ENCODE measurements at regions not wholly inside any gene's neighbourhood (a gene's known extent, or its start where the extent isn't known, plus 50 kb on each side); places are given as distances from the start of the nearest gene placed in this dataset.

DNA sequence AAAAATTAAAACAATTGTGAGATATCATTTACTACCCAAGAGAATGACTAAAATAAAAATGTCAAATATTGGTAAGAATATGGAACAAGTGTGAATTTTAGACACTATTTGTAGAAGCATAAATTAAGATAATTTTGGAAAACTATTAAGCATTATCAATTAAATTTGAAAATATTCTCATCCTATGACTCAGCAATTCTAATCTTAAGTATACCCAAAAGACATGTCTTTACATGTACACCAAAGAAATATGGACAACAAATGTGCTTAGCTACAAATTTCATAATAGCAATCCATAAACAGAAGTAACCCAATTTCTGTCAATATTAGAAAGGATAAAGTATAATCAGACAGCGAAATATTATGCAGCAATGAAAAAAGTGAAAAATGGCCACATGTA, 1032.2 kb upstream of the SEMA6D start:
- no peaks in the 10 kb centered on the region for H3K27me3 ChIP-seq (ENCODE audit: insufficient read depth, low read length)
- no peaks in the 10 kb centered on the region for H3K9me3 Mint-ChIP-seq (ENCODE audit: unreplicated experiment)
- FAIRE-seq = no peak
- no peaks in the 10 kb centered on the region for H3K4me1 ChIP-seq (ENCODE audit: insufficient read depth, low read length)
- no peaks in the 10 kb centered on the region for H3K36me3 Mint-ChIP-seq (ENCODE audit: low read depth, unreplicated experiment)
- H3K36me3 ChIP-seq (ENCODE audit: insufficient read depth, low read length) = no peaks in the 10 kb centered on the region
- no peak overlapping the region for H3K4me3 ChIP-seq (ENCODE audit: insufficient read depth, low read depth, low read length)
- no peaks in the 10 kb centered on the region for H4K20me1 ChIP-seq (ENCODE audit: insufficient read depth, low read length)
- H3K27me3 Mint-ChIP-seq (ENCODE audit: low read depth, unreplicated experiment) = no peaks in the 10 kb centered on the region
- H2AFZ ChIP-seq (ENCODE audit: low read depth, low read length) = no peak overlapping the region
- H3K27ac ChIP-seq (ENCODE audit: low read depth, low read length) = no peak overlapping the region
- DNase-seq (ENCODE audit: low read depth) = no peak
- no peaks in the 10 kb centered on the region for H3K9me3 ChIP-seq (ENCODE audit: insufficient read depth, low read depth, low read length)
- TF ChIP-seq EZH2 (IDR thresholded peaks at IDR 0.05; ENCODE audit: insufficient read depth, low read length) = no peak
- TF ChIP-seq CTCF (IDR thresholded peaks at IDR 0.05; ENCODE audit: insufficient read depth, low read depth, low read length) = no peak
- H3K4me2 ChIP-seq (ENCODE audit: low read length) = no peak overlapping the region
- H3K9ac ChIP-seq (ENCODE audit: low read length) = no peak overlapping the region
- no peak overlapping the region for H3K27ac Mint-ChIP-seq (ENCODE audit: unreplicated experiment)
- no peaks in the 10 kb centered on the region for H3K79me2 ChIP-seq (ENCODE audit: insufficient read depth, low read length)
- no peak overlapping the region for H3K4me3 Mint-ChIP-seq (ENCODE audit: unreplicated experiment)
- H3K4me1 Mint-ChIP-seq (ENCODE audit: low read depth, unreplicated experiment) = no peaks in the 10 kb centered on the region

DNA sequence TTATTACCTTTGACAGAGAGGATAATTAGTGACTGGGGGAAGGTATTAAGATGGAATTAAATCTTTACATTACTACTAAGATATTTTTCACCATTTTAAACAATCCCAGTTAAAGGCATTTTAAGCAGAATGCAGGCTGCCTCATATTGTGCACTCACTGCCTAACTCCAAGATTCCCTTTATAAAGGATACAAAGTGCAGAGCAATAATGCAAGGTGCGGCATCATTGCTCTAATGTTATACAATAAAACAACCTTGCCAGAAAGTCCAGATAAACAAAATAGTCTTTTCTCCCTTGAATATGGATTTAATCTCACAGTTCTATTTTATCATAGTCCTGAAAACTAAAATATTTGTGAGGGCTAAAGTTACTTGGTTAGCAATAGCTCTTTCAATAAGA, 1031.6 kb upstream of the SEMA6D start:
- TF ChIP-seq EZH2 (IDR thresholded peaks at IDR 0.05; ENCODE audit: insufficient read depth, low read length) (no peak), CTCF (IDR thresholded peaks at IDR 0.05; ENCODE audit: insufficient read depth, low read depth, low read length) (no peak)
- Mint-ChIP-seq H3K27me3 (ENCODE audit: low read depth, unreplicated experiment) (no peaks in the 10 kb centered on the region), H3K9me3 (ENCODE audit: unreplicated experiment) (no peaks in the 10 kb centered on the region), H3K27ac (ENCODE audit: unreplicated experiment) (no peak overlapping the region), H3K4me3 (ENCODE audit: unreplicated experiment) (no peak overlapping the region), H3K4me1 (ENCODE audit: low read depth, unreplicated experiment) (no peaks in the 10 kb centered on the region), H3K36me3 (ENCODE audit: low read depth, unreplicated experiment) (no peaks in the 10 kb centered on the region)
- no peak for DNase-seq (ENCODE audit: low read depth)
- Histone ChIP-seq H3K9me3 (ENCODE audit: insufficient read depth, low read depth, low read length) (no peaks in the 10 kb centered on the region), H3K27me3 (ENCODE audit: insufficient read depth, low read length) (no peaks in the 10 kb centered on the region), H3K36me3 (ENCODE audit: insufficient read depth, low read length) (no peaks in the 10 kb centered on the region), H3K4me3 (ENCODE audit: insufficient read depth, low read depth, low read length) (no peak overlapping the region), H2AFZ (ENCODE audit: low read depth, low read length) (no peak overlapping the region), H3K4me2 (ENCODE audit: low read length) (no peak overlapping the region), H3K27ac (ENCODE audit: low read depth, low read length) (no peak overlapping the region), H4K20me1 (ENCODE audit: insufficient read depth, low read length) (no peaks in the 10 kb centered on the region), H3K9ac (ENCODE audit: low read length) (no peak overlapping the region), H3K79me2 (ENCODE audit: insufficient read depth, low read length) (no peaks in the 10 kb centered on the region), H3K4me1 (ENCODE audit: insufficient read depth, low read length) (no peaks in the 10 kb centered on the region)
- no peak for FAIRE-seq

DNA sequence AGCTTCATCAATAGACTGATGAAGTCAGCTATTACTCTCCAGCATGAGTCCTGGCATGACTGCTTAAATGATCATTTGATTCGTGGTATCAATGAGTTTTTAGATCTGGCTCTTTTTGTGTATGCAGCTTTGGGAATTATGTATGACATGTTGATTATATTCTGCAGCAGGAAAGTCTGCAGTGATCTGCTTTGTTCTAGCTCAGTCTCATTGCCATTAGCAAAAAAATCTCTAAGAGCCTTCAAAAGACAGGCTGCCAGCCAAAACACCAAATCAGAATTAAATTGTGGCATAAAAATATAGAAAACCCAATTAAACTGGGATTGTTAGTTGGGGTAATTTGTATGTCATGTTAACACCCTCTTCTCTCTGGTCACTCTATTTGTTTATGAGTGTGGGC, 1021.0 kb upstream of the SEMA6D start:
- H3K79me2 ChIP-seq (ENCODE audit: insufficient read depth, low read length) = no peaks in the 10 kb centered on the region
- H3K4me2 ChIP-seq (ENCODE audit: low read length) = no peak overlapping the region
- no peak for DNase-seq (ENCODE audit: low read depth)
- no peak overlapping the region for H3K9ac ChIP-seq (ENCODE audit: low read length)
- H3K4me3 Mint-ChIP-seq (ENCODE audit: unreplicated experiment) = no peak overlapping the region
- no peak overlapping the region for H2AFZ ChIP-seq (ENCODE audit: low read depth, low read length)
- no peaks in the 10 kb centered on the region for H3K27me3 Mint-ChIP-seq (ENCODE audit: low read depth, unreplicated experiment)
- H3K9me3 ChIP-seq (ENCODE audit: insufficient read depth, low read depth, low read length) = no peaks in the 10 kb centered on the region
- H3K36me3 Mint-ChIP-seq (ENCODE audit: low read depth, unreplicated experiment) = no peaks in the 10 kb centered on the region
- H3K4me3 ChIP-seq (ENCODE audit: insufficient read depth, low read depth, low read length) = no peak overlapping the region
- no peaks in the 10 kb centered on the region for H3K36me3 ChIP-seq (ENCODE audit: insufficient read depth, low read length)
- TF ChIP-seq CTCF (IDR thresholded peaks at IDR 0.05; ENCODE audit: insufficient read depth, low read depth, low read length) = no peak
- TF ChIP-seq EZH2 (IDR thresholded peaks at IDR 0.05; ENCODE audit: insufficient read depth, low read length) = no peak
- H3K4me1 Mint-ChIP-seq (ENCODE audit: low read depth, unreplicated experiment) = no peaks in the 10 kb centered on the region
- H3K27ac ChIP-seq (ENCODE audit: low read depth, low read length) = no peak overlapping the region
- H3K27me3 ChIP-seq (ENCODE audit: insufficient read depth, low read length) = no peaks in the 10 kb centered on the region
- no peaks in the 10 kb centered on the region for H3K4me1 ChIP-seq (ENCODE audit: insufficient read depth, low read length)
- no peaks in the 10 kb centered on the region for H3K9me3 Mint-ChIP-seq (ENCODE audit: unreplicated experiment)
- no peak for FAIRE-seq
- no peaks in the 10 kb centered on the region for H4K20me1 ChIP-seq (ENCODE audit: insufficient read depth, low read length)
- H3K27ac Mint-ChIP-seq (ENCODE audit: unreplicated experiment) = no peak overlapping the region

All from astrocyte (in vitro differentiated cells and primary cell).